ENCODE measurements at regions not wholly inside any gene's neighbourhood (a gene's known extent, or its start where the extent isn't known, plus 50 kb on each side); places are given as distances from the start of the nearest gene placed in this dataset.

- Histone ChIP-seq H3K4me3 (replicated peaks in 1 of 2; ENCODE audit: low read depth in 1 of 2, low read length in 2 of 2) (no peak overlapping the region), H2AFZ (ENCODE audit: low read depth, low read length, poor library complexity, severe bottlenecking) (no peak overlapping the region), H3K9me2 (ENCODE audit: insufficient read depth) (no peaks in the 10 kb centered on the region), H4K20me1 (ENCODE audit: insufficient read depth) (no peaks in the 10 kb centered on the region), H3K4me1 (ENCODE audit: control insufficient read depth in 1 of 2, insufficient read depth in 2 of 2, low read length in 2 of 2) (no peaks in the 10 kb centered on the region), H3K9me3 (ENCODE audit: control insufficient read depth in 1 of 2, insufficient read depth in 1 of 2, low read depth in 1 of 2, low read length in 2 of 2) (peaks cover 21 to 26% of the 10 kb centered on the region in 2 experiments; a peak in 2 of 4 replicates), H3K36me3 (ENCODE audit: control insufficient read depth in 1 of 2, insufficient read depth in 2 of 2, low read length in 2 of 2) (no peaks in the 10 kb centered on the region), H3K27me3 (ENCODE audit: insufficient read depth, low read length) (no peaks in the 10 kb centered on the region), H3K4me2 (ENCODE audit: low read length) (no peak overlapping the region), H3K79me2 (ENCODE audit: insufficient read depth, low read length) (no peaks in the 10 kb centered on the region), H3K9ac (ENCODE audit: low read length) (no peak overlapping the region), H3K27ac (ENCODE audit: low read depth, low read length) (no peak overlapping the region)
- ChIA-PET RAD21 (ENCODE audit: low non-redundant PET in 1 of 2, low total read pairs in 2 of 2, uncharacterized antibody in 2 of 2, unreplicated experiment in 2 of 2) (no interaction called here), CTCF (no interaction called here), POLR2A (no interaction called here)
- BruUV-seq (replicated peaks) = no TSS peak
- intact Hi-C loops (cut with micrococcal nuclease) = no loop called here
- no peak for TF ChIP-seq ZFX (IDR thresholded peaks at IDR 0.05)
- TF ChIP-seq ATF3 (IDR thresholded peaks at IDR 0.05) = no peak
- no peak for ATAC-seq
- DNase-seq (ENCODE audit: low read depth, low spot score) = no peak
Observed at GRCh38 chr2:79389481-79389880, 123.4 kb upstream of the CTNNA2 start.

- intact Hi-C loops (cut with micrococcal nuclease) = no loop called here
- DNase-seq (ENCODE audit: low read depth, low spot score) (no peak), ATAC-seq (no peak)
- ChIA-PET CTCF (no interaction called here), POLR2A (no interaction called here), RAD21 (ENCODE audit: low non-redundant PET in 1 of 2, low total read pairs in 2 of 2, uncharacterized antibody in 2 of 2, unreplicated experiment in 2 of 2) (no interaction called here)
- no peaks in the 10 kb centered on the region for H4K20me1 ChIP-seq (ENCODE audit: insufficient read depth)
- H3K9me3 ChIP-seq (ENCODE audit: control insufficient read depth in 1 of 2, insufficient read depth in 1 of 2, low read depth in 1 of 2, low read length in 2 of 2) = peaks cover 9 to 17% of the 10 kb centered on the region in 2 experiments; a peak in 2 of 4 replicates
- H3K79me2 ChIP-seq (ENCODE audit: insufficient read depth, low read length) = no peaks in the 10 kb centered on the region
- no peaks in the 10 kb centered on the region for H3K4me1 ChIP-seq (ENCODE audit: control insufficient read depth in 1 of 2, insufficient read depth in 2 of 2, low read length in 2 of 2)
- no peak overlapping the region for H3K9ac ChIP-seq (ENCODE audit: low read length)
- no peak overlapping the region for H3K4me2 ChIP-seq (ENCODE audit: low read length)
- H3K27me3 ChIP-seq (ENCODE audit: insufficient read depth, low read length) = no peaks in the 10 kb centered on the region
- H3K4me3 ChIP-seq (replicated peaks in 1 of 2; ENCODE audit: low read depth in 1 of 2, low read length in 2 of 2) = no peak overlapping the region
- no peak overlapping the region for H2AFZ ChIP-seq (ENCODE audit: low read depth, low read length, poor library complexity, severe bottlenecking)
- BruUV-seq (replicated peaks) = no TSS peak
- H3K27ac ChIP-seq (ENCODE audit: low read depth, low read length) = no peak overlapping the region
- no peaks in the 10 kb centered on the region for H3K36me3 ChIP-seq (ENCODE audit: control insufficient read depth in 1 of 2, insufficient read depth in 2 of 2, low read length in 2 of 2)
- no peaks in the 10 kb centered on the region for H3K9me2 ChIP-seq (ENCODE audit: insufficient read depth)
- TF ChIP-seq CTCF (IDR thresholded peaks at IDR 0.05 in 2 of 3, conservative IDR thresholded peaks at IDR 0.05 in 1 of 3; ENCODE audit: borderline replicate concordance in 1 of 3, insufficient read depth in 1 of 3, low read depth in 2 of 3, low read length in 2 of 3) (no peak), SIN3A (IDR thresholded peaks at IDR 0.05; ENCODE audit: low read depth) (no peak), POLR2AphosphoS5 (IDR thresholded peaks at IDR 0.05; ENCODE audit: low read depth, low read length) (no peak), SP1 (IDR thresholded peaks at IDR 0.05; ENCODE audit: low read depth) (no peak), SRF (IDR thresholded peaks at IDR 0.05; ENCODE audit: low read depth) (no peak), EZH2phosphoT487 (IDR thresholded peaks at IDR 0.05; ENCODE audit: borderline replicate concordance) (no peak), YY1 (IDR thresholded peaks at IDR 0.05; ENCODE audit: extremely low read depth, insufficient replicate concordance, low read depth, low read length) (no peak), REST (IDR thresholded peaks at IDR 0.05; ENCODE audit: low read depth) (no peak), ZBTB33 (IDR thresholded peaks at IDR 0.05; ENCODE audit: extremely low read depth, insufficient replicate concordance, low read length) (no peak), CBX3 (IDR thresholded peaks at IDR 0.05; ENCODE audit: low read depth) (no peak), TCF7L2 (IDR thresholded peaks at IDR 0.05; ENCODE audit: borderline replicate concordance, extremely low read depth, insufficient read depth, insufficient read length) (no peak)
Observed at GRCh38 chr2:79388024-79388423, 124.8 kb upstream of the CTNNA2 start.

Data from HCT116 (cell line).